Dermis microvascular lymphatic vessel endothelial cell (primary cell): ENCODE measurements at regions not wholly inside any gene's neighbourhood (a gene's known extent, or its start where the extent isn't known, plus 50 kb on each side); places are given as distances from the start of the nearest gene placed in this dataset.

Experiments
- DNase-seq, 2 donors: peaks; one replicate each; pipeline versions ENCODE4 v3.0.0 to v3.0.0-alpha.2; 2010; ENCODE audit warnings: low read depth in 2 of 2

DNA sequence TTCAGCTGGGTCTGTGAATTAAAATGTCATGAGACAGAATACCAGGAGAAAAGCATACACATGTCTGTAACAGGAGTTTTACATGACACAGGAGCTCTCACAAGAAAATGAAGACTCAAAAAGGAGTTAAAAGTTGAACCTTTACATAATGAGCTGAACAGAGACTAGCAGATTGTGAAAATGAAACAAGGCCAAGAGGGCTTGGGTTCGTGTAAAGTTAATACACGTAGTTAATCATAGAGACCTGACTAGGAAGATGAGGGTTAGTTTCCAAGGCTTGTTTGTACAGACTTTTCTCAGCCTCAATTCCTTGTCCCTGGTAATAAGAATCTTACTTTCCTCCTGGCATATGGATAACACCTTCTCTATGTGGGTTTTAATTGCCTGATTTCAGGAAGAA is 1294.0 kb downstream of the MAT2B start:
- DNase-seq: no peak

DNA sequence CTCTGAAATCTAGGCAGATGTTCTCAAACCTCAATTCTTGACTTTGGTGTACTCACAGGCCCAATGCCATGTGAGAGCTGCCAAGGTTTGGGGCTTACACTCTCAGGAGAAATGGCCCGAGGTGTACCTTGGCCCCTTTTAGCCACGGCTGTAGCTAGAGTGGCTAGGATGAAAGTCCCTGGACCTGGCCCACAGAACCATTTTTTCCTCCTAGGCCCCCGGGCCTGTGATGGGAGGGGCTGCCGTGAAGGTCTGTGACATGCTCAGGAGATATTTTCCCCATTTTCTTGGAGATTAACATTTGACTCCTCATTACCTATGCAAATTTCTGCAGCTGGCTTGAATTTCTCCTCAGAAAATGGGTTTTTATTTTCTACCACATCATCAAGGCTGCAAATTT is 1296.5 kb downstream of the MAT2B start:
- no peak for DNase-seq

DNA sequence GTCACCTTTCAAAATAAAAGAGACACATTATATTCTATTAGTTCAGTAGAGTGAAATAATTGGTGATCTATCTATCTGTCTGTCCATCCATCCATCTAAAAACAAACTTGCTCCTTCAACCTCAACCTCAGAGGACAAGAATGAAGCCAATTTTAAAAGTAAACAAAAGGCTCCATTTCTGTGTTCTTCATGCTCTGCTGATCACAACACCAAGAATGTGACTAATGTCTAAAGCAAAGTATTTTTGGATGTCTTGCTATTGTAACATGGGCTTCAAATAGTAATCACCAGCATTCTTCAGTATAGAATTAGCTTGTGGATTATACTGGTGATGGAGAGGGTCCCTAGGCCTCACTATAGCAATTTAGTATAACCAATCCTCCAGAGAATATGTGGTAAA is 1304.4 kb downstream of the MAT2B start:
- no peak for DNase-seq

DNA sequence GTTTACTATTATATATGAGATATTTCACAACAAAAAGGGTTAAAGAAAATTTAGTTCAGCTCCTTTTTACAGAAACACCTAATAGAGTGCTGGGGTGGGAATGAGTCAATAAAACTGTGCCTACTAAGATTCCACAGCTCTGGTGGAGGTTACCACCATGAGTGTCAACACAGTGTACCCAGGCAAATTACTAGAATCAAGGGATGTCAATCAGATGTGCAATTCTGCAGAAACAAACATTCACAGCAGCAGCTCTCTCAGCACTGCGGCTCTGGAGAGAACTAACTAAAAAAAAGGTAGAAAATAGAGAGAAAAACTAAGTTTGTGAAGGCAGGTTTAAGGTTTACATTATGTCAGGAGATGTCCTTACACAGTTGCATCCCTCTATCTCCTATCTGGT is 1313.0 kb downstream of the MAT2B start:
- DNase-seq: no peak

DNA sequence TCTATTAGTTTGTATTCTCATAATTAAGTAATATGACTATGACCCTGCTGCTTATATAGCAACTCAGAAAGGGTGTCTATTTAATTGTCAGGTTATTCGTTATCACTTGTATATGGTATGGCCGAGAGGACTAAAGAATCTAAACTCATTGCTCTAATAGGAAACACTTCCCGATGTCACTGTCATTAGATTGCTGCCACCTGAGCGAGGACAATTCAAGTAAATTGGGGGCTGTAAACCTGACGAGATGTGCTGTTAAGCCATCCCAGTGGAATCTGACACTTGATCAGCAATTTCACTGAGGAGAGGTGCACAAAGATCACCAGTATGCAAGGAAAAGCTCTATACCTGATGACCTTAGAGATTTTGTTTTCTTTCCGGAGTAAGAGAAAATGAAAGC is 1319.3 kb downstream of the MAT2B start:
- DNase-seq: no peak

DNA sequence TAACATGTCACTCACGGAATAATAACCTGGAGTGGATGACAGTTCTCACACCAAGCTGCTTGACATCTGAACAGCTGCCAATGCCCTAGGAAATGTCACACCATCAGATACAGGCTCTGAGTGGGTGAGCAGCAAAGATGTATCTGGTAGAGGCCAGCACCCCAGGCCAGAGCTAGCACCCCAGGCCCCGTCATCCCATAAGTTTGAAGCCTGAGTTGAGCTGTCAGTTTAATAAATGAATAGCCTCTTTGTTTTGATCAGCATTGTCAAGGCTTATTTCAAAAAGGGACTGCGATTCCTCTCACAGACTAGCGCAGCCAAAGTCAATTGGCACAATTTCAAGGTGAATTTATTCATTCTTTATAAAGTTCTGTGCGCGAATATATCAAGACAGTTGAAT is 1327.1 kb downstream of the MAT2B start:
- no peak for DNase-seq

DNA sequence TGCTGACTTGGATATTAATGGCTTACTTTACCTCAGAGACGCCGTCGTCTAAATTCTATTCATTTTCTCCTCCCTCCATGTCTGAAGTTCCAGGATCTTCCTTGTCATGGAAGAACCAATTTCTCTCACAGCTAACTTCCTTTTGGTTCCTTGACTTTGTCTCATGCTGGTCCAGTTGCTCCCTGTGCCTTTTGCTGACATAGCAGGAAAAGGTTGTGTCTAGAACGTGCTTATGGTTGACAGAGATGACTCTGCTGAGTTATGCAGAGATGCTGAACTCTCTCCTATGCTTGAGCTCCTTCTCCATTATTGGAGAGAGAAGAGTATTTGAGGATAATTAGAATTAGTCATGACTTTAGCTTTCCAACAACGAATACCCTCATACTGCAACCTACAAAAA is 1338.9 kb downstream of the MAT2B start:
- DNase-seq: no peak

DNA sequence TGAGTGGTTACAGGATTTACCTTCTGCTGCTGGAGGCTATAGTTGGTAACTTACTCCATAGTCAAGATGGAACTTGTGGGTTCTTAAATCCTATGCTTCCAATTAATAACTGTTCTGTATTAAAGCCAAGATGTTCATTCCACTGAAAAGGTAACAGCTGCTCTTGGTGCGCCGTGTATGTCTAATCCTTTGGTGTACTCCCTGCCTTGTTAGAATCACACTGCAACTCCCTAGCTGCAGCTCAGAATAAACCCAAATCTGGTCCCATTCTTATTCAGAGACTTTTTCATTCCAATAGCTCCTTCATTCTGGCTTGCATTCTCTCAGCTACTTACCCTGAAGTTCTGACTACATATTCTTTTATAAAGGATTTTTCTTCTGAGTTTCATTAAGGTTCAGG is 1355.5 kb downstream of the MAT2B start:
- no peak for DNase-seq

DNA sequence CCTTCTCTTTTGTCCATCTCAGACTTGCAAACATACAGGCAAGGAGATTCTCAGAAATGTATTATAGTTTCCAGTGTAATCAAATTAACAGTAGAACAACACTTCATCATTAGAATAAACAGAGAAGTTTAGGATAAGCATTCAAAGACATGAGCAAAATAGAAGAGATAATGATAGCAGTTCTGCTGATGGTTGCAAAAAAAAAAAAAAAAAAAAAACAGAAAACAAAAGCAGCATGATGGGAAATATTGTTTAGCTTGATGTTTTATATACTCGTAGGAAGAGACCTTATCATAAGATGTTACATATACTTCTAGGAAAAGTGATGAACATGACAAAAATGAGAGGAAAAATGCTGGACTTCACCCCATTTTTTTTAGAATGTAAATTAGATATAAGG is 1356.2 kb downstream of the MAT2B start:
- DNase-seq: no peak

DNA sequence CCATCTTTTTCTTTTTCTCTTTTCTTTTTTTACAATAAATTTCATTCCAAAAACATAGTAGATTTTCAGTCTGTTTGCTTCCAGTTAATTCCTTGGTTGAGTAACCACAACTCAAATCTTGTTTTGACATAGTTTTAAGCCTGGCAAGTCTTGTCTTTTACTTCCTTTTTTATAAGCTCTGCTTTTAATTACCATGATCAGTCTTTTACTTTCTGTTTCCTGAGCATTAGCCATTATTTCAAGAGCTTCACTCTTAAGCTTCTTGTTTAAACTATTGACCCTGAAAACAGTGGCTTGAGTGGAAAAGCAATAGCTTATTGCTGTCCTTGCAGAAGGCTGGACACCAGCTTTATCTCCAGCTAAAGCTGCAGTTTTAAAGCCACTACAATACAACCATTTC is 1363.3 kb downstream of the MAT2B start:
- no peak for DNase-seq

DNA sequence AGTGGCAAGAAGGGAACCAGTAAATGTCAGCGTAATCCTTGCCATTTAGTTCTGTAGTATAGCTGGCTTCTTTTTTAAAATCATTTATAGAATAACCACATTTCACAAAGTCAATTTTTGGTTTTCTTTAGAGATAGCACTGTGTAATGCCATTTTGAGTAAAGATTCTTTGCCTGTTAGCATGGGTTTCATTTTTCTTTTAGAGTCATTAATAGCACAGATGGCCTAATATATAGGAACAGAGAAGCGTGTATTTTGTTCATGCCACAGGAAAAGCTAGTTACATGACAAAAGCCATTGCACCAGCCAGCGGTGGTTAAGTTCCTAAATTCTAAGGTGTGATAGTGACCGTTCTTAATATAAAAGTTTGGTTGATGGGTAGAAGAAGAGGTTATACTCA is 1363.9 kb downstream of the MAT2B start:
- DNase-seq: no peak

DNA sequence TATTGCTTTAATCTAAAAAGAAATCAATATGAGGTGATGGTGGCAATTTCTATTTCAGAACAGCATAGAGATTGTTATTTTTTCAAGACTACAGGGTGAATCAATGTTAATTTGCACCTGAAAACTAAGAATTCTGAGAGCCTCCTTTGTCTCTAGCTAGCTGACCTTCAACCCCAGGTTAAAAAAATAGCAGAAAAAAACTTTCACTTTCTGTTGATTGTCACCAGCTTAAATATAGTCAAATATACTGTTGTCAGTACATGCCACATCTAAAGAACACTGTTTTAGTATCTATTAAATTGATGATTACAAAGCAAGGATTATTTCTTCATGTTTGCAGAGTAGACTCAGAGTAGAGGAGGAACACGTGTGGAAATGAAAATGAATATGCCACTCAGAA is 1371.4 kb downstream of the MAT2B start:
- no peak for DNase-seq

DNA sequence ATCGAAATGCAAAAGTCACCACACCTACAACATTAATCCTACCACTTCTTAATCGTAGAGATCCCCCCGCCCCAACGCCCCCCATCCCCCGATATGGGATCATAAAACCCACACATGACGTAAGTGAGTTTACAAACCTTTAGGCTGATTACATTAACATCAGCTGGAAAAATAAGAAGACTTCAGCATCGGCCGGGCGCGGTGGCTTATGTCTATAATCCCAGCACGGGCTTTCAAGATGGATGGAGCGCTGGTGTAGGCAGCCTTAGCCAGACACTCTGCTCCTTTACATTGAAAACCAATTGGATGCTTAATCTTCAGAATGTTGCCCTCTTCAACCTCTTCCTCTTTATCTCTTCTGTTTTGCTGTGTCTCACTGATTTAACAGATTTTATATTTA is 1376.0 kb downstream of the MAT2B start:
- no peak for DNase-seq

DNA sequence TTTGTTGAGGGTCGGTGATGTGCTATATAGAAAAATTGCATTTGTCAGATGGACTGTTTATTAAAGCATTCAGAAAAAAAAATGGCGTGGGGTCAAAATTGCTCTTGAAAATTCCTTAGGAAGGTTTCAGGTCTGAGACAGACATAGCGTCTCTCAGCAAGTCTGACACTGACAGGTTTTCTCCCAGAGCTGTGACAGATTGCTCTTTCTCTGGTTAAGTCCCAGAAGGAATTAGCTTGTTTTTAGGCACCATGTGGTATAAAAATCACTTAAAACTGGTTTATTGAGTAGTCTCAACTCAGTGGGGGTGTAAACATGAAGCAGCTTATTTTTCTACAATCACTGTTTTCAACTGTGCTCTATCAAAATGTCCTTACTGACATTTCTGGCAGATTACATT is 1379.8 kb downstream of the MAT2B start:
- no peak for DNase-seq

DNA sequence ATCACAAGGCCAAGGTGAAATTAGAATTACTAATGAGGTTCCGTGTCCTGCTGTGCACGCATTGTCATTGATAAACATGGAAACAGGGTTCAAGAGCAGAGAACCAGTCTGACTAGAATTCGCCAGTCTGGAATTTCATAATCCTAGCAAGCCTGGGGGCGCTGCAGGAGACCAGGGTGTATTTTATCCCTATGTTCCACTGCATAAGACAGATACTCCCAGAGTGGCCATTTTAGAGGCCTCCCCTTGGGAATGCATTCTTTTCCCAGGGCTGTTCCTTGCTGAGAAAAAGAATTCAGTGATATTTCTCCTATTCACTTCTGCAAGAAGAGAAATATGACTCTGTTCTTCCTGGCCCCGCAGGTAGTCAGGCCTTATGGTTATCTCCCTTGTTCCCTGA is 1387.7 kb downstream of the MAT2B start:
- no peak for DNase-seq

DNA sequence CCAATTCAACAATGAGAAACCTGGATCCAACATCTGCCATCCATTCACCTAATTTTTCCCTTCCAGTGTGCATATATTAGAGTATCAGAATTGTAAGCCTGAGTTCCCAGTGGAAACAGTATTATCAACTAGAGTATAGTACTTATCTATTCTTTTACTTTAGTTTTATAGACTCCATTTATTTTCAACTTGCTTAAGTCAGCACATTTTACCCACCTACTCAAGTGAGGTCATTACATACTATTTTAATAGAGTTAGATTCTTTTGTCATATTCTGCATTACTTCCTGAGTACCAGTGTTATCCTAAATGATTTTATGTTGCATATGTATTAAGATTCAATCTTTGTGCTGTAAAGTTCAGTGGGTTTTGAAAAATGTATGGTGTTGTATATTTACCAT is 1393.3 kb downstream of the MAT2B start:
- DNase-seq: no peak

DNA sequence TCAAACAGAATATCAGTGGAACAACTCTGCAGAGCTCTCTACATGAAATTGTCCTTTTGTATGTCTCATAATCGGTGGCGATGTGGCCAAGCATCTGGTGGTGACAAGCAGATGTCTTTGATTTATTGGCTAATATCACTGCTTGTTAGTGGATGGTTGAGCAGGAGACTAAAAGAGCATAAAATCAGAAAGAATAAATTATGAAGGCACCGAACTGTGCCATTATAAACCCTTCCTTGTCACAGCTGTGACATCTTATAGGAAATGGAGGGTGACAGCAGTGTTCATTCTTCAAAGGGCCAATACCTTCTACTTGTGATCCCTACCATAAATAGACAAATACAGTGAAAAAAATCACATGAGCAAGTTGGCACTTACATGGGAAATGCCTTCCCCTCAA is 1404.3 kb downstream of the MAT2B start:
- DNase-seq: no peak

DNA sequence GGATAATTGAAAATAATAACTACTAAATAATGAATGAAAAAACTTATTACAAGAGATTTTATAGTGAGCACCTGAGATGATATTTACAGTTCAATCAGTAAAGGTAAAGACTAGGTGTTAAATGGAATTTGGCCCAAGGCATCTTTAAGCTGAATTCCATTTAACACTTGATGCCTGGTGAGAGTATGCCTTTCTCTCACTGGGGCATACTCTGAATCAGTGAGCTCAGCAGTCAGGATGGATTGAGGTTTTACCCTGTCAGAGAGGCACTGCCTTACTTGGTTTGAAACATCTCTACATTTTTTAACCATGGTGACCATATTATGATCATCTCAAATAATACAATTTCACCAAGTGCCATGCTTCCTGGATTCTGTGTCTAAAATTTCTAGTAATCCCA is 1416.3 kb downstream of the MAT2B start:
- DNase-seq: no peak

DNA sequence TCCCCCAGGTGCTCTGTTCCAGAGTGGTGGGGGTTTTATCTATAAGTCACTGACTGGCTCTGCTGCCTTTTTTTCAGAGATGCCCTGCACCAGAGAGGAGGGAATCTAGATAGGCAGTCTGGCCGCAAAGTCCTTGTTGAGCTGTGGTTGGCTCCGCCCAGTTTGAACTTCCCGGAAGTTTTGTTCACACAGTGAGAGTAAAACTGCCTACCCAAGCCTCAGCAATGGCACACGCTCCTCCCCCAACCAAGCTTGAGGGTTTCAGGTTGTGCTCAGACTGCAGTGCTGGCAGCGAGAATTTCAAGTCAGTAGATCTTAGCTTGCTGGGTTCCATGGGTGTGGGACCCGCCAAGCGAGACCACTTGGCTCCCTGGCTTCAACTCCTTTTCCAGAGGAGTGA is 1428.6 kb downstream of the MAT2B start:
- DNase-seq: no peak

DNA sequence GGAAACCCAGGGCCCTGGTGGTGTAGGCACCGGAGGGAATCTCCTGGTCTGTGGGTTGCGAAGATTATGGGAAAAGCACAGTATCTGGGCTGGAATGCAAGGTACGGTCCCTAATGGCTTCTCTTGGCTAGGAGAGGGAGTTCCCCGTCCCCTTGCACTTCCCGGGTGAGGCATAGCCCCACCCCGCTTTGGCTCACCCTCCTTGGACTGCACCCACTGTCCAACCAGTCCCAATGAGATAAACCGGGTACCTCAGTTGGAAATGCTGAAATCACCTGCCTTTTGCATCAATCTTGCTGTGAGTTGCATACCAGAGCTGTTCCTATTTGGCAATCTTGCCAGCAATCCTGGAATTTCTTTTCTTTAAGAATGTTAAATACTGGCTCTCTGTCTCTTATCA is 1429.1 kb downstream of the MAT2B start:
- DNase-seq: no peak

DNA sequence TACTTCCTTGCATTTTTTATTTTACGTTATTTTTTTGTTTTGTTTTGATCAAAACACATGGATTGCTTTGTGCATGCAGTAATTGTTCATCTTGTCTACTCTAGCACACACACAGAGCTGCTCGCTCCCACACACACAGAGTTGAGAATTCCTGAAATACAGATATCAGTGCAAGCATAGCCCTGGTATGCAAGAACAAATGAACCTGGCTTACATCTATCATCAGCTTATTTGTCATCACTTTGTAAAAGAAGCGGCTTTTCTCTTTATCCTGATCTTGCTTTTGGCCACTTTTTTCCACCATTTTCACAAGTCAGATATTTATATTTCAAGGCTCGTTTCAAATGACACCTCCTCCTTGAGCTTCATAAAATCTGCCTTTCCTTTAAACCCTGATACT is 1435.7 kb downstream of the MAT2B start:
- DNase-seq: no peak

DNA sequence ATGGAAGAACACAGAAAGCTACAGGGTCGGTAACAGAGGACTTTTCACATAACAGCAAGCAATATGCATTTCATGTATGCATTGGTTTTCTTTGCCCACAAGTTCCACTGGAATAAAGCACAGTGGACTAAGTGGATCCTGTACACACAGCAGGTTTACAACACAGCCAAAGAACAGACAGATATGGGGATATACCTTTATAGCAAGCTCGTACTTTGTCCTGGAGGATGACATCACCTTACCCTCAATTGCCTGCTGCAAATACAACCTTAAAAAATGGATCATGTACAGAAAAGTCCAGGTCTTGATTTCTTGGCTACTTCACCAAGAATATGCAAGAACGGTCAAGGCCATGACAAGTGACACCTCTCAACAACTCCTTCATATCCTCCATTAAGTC is 1445.5 kb downstream of the MAT2B start:
- DNase-seq: no peak

DNA sequence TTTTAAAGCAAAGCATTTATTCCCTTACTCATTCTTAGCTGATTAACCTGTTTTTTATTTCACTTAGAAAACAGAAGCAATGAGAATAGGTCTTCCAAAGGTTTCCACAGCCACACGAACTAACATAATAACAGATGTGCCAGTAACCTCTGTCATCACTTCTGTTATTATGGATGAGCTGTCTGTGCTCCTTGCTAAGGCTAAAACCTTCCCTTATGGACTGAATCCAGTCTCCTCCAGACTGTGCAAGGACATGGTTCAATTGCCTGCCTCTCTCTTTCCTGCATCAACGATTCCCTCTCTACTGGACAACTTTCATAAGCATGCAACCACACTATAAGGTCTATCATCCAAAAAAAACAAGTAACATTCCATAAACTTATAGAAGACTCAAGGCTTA is 1446.2 kb downstream of the MAT2B start:
- DNase-seq: no peak

DNA sequence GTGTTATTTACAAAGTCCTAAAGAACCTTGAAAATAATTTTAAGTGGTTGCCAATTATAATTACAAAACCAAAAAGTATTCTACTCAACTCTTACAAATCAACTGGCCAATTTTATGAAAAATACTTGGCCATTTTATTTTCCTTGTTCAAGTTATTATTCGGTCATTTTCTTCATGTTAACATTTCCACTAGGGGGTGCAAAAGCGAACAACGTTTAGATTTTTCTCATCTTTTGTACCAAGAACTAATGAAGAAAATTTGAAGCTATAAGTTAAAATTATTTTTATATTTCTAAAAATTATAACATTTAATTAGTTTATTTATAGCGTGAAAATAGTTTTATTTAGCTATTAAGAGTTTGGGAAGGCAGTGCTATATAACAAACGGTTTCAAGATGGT is 1453.3 kb downstream of the MAT2B start:
- no peak for DNase-seq

DNA sequence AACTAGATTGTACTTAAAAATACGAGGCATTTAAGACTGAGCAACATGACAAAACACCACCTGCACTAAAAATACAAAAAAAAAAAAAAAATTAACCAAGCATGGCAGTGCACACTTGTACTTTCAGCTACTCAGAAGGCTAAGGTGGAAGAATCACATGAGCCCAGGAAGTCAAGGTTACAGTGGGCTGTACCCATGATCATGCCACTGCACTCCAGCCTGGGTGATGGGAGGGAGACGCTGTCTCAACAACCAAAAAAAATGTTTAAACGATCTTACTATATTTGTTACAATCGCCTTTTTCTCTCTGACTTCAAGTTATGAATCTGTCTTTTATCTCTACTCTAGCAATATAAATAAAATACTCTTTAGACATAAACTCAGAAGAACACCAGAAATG is 1454.3 kb downstream of the MAT2B start:
- DNase-seq: no peak
